CD4-positive, alpha-beta T cell (primary cell): ENCODE measurements at regions not wholly inside any gene's neighbourhood (a gene's known extent, or its start where the extent isn't known, plus 50 kb on each side); places are given as distances from the start of the nearest gene placed in this dataset.

Source experiments
- ATAC-seq: fragments of 200-7000 bp; cut with Tn5 transposase; one replicate; pipeline ENCODE4 v1.10.0; 2022; ENCODE audit warnings: mild to moderate bottlenecking; ENCODE audit not compliant: poor library complexity
- CTCF ChIA-PET: fragments of 350-600 bp; sonication (Branson Sonifier 250); formaldehyde crosslinking; loops from one replicate; lab custom pipeline; 2021; ENCODE audit warnings: antibody characterized with exemption, inconsistent platforms; lab: Charles Lee
- POLR2A ChIA-PET: fragments of 350-600 bp; sonication (Branson Sonifier 250); formaldehyde crosslinking; loops from one replicate; lab custom pipeline; 2021; ENCODE audit warnings: antibody characterized with exemption, inconsistent platforms; lab: Charles Lee
- DNase-seq, 14 experiments: peaks; one replicate each; pipeline ENCODE4 v3.0.0-alpha.2; 2013 to 2020; ENCODE audit warnings: mixed read lengths in 2 of 14
- H3K27ac ChIP-seq, 2 donors: one replicate each; pipeline versions ENCODE4 v1.5.1 to v1.7.0; 2013; ENCODE audit warnings: low read length in 2 of 2, low read depth in 1 of 2, mild to moderate bottlenecking in 1 of 2
- H3K27me3 ChIP-seq, 2 experiments: 1 replicate in 1 of 2; 2 replicates in 1 of 2; pipeline versions ENCODE4 v1.6.1 to v1.7.0; 2013; ENCODE audit warnings: low read length in 2 of 2, control low read depth in 1 of 2, mild to moderate bottlenecking in 1 of 2, moderate library complexity in 1 of 2; ENCODE audit not compliant: insufficient read depth in 2 of 2, control insufficient read depth in 1 of 2
- H3K36me3 ChIP-seq: one replicate; pipeline ENCODE4 v1.6.1; 2013; ENCODE audit warnings: low read length, control low read depth; ENCODE audit not compliant: insufficient read depth
- H3K4me1 ChIP-seq: one replicate; pipeline ENCODE4 v1.6.1; 2013; ENCODE audit warnings: low read length, control low read depth; ENCODE audit not compliant: insufficient read depth
- H3K4me3 ChIP-seq: one replicate; pipeline ENCODE4 v1.5.1; 2013; ENCODE audit warnings: mild to moderate bottlenecking, low read length, moderate library complexity
- H3K9me3 ChIP-seq, 2 experiments: 1 replicate in 1 of 2; 2 replicates in 1 of 2; pipeline versions ENCODE4 v1.6.1 to v1.7.0; 2013; ENCODE audit warnings: low read length in 2 of 2, mild to moderate bottlenecking in 2 of 2, control low read depth in 1 of 2, moderate library complexity in 1 of 2; ENCODE audit not compliant: control insufficient read depth in 1 of 2, insufficient read depth in 1 of 2
- H3K27ac Mint-ChIP-seq: one replicate; pipeline ENCODE4 v1.8.0; 2020; ENCODE audit warnings: mixed read lengths
- H3K27me3 Mint-ChIP-seq: one replicate; pipeline ENCODE4 v1.8.0; 2021; ENCODE audit warnings: mixed read lengths
- H3K36me3 Mint-ChIP-seq: one replicate; pipeline ENCODE4 v1.8.0; 2021; ENCODE audit warnings: low read depth, mixed read lengths
- H3K4me1 Mint-ChIP-seq: one replicate; pipeline ENCODE4 v1.8.0; 2021; ENCODE audit warnings: low read depth, mixed read lengths
- H3K4me3 Mint-ChIP-seq: one replicate; pipeline ENCODE4 v1.8.0; 2020; ENCODE audit warnings: mild to moderate bottlenecking, mixed read lengths
- H3K9me3 Mint-ChIP-seq: one replicate; pipeline ENCODE4 v1.8.0; 2020; ENCODE audit warnings: mixed read lengths
- CTCF ChIP-seq: fragments of 200-600 bp; IDR thresholded peaks from one replicate; pipeline ENCODE4 v1.8.0; 2022; ENCODE audit warnings: antibody characterized with exemption, mild to moderate bottlenecking
- intact Hi-C, 2 experiments: fragments of 100-400 bp; cut with DNase I in 1 of 2; cut with micrococcal nuclease in 1 of 2; formaldehyde crosslinking; loops; one replicate each; pipeline versions ENCODE4 v1.15.1 to v1.9.0; 2023 to 2025; cut with DNase I, micrococcal nuclease

GRCh38 chr10:129126982-129127381, 340.1 kb upstream of the MGMT start:
- ChIA-PET CTCF (no interaction called here), POLR2A (no interaction called here)
- H3K4me1 Mint-ChIP-seq, result no peaks in the 10 kb centered on the region
- no peaks in the 10 kb centered on the region for H3K27me3 Mint-ChIP-seq
- ATAC-seq, result no peak
- intact Hi-C loops, result no loop called here
- Histone ChIP-seq H3K27me3 (no peaks in the 10 kb centered on the region), H3K4me3 (no peak overlapping the region), H3K36me3 (no peaks in the 10 kb centered on the region), H3K27ac (no peak overlapping the region), H3K4me1 (no peaks in the 10 kb centered on the region), H3K9me3 (no peaks in the 10 kb centered on the region)
- no peak for DNase-seq
- H3K27ac Mint-ChIP-seq, result no peak overlapping the region
- no peak overlapping the region for H3K4me3 Mint-ChIP-seq
- H3K36me3 Mint-ChIP-seq, result no peaks in the 10 kb centered on the region
- no peak for TF ChIP-seq CTCF
- H3K9me3 Mint-ChIP-seq, result no peaks in the 10 kb centered on the region

- no peaks in the 10 kb centered on the region for H3K4me1 Mint-ChIP-seq
- ChIA-PET POLR2A (no interaction called here), CTCF (no interaction called here)
- no peaks in the 10 kb centered on the region for H3K36me3 Mint-ChIP-seq
- H3K4me1 ChIP-seq, result no peaks in the 10 kb centered on the region
- H3K4me3 Mint-ChIP-seq, result no peak overlapping the region
- H3K27ac ChIP-seq, result no peak overlapping the region
- ATAC-seq (no peak), DNase-seq (no peak)
- TF ChIP-seq CTCF, result no peak
- no peak overlapping the region for H3K4me3 ChIP-seq
- H3K27me3 Mint-ChIP-seq, result no peaks in the 10 kb centered on the region
- no peak overlapping the region for H3K27ac Mint-ChIP-seq
- H3K27me3 ChIP-seq, result peaks cover 0 to 5% of the 10 kb centered on the region in 2 experiments
- no peaks in the 10 kb centered on the region for H3K9me3 ChIP-seq
- no peaks in the 10 kb centered on the region for H3K36me3 ChIP-seq
- no peaks in the 10 kb centered on the region for H3K9me3 Mint-ChIP-seq
- intact Hi-C loops, result no loop called here
These were observed 335.4 kb upstream of the MGMT start for GRCh38 chr10:129131457-129132132.

- Mint-ChIP-seq H3K9me3 (no peaks in the 10 kb centered on the region), H3K27me3 (peaks cover 4% of the 10 kb centered on the region), H3K36me3 (no peaks in the 10 kb centered on the region), H3K4me1 (no peaks in the 10 kb centered on the region), H3K27ac (no peak overlapping the region), H3K4me3 (no peak overlapping the region)
- no peak overlapping the region for H3K4me3 ChIP-seq
- H3K36me3 ChIP-seq, result no peaks in the 10 kb centered on the region
- no peak for TF ChIP-seq CTCF
- H3K27ac ChIP-seq, result no peak overlapping the region
- ATAC-seq (no peak), DNase-seq (no peak)
- peaks cover 0 to 4% of the 10 kb centered on the region in 2 experiments for H3K9me3 ChIP-seq
- intact Hi-C loops, result no loop called here
- H3K4me1 ChIP-seq, result no peaks in the 10 kb centered on the region
- ChIA-PET POLR2A (no interaction called here), CTCF (no interaction called here)
- peaks cover 0 to 5% of the 10 kb centered on the region in 2 experiments for H3K27me3 ChIP-seq
These were observed 333.2 kb upstream of the MGMT start for GRCh38 chr10:129133856-129134255.
